GM19463 (cell line): ENCODE measurements at regions not wholly inside any gene's neighbourhood (a gene's known extent, or its start where the extent isn't known, plus 50 kb on each side); places are given as distances from the start of the nearest gene placed in this dataset.

Source experiments
- ATAC-seq: cut with Tn5 transposase; IDR thresholded peaks from one replicate; pipeline ENCODE4 v1.9.1; 2021; ENCODE audit warnings: mild to moderate bottlenecking, moderate library complexity; ENCODE audit not compliant: unreplicated experiment

DNA sequence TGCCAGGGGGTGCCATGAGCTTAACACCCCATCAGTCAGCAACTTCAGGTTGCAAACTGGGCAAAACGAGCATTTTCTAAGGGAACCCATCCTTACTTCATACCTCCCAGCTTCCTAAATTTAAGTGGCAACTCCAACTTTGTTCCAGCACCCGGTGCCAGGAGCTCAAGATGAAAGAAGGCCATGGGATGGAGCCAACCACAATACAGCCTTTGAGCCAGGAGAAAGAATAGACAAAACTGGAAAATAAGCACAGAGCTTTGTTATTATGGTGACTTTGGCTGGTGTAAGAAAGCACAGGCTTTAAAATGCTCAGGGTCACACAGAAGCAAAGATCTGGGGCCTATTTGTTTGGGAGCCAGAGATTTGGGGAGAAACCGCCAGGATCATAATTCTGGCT, 388.7 kb upstream of the MGMT start:
- no peak for ATAC-seq

DNA sequence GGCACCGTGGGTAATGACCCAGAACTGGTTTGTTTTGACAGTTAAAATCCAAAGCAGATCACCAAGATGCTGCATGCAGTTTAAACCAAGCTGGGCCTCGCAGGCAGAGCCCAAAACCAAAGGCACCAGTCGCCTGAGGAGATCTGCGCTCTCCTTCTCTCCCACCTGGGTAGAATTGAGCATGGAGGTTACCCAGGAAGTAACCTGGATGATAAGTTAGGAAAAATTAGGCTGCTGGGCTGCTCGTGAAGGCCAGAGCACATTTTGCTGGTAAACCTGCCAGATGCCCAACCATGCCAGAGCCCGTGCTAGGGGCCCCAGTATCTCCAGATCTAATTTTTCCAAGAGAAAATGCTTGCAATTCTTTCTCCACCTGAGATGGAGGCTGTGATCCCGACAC, 388.3 kb upstream of the MGMT start:
- ATAC-seq = no peak

DNA sequence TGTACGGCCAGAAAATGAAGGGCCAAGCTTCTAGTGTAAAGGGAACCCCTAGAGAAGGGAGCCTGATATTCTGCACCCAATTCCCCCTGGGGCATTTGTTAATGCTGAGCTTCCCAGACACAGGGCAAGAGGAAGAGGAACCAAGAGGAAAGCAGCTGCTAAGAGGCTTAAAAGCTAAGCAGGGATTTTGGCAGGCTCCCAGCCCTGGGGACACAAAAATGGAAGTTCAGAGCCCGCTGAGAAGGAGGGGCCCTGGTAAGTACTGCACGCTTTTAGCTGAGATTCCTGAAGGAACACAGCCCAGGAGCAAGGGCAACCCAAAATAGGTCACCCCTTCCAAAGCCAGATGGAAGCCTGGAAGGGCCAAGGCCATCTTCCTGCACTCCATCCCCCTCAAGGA, 387.3 kb upstream of the MGMT start:
- ATAC-seq = no peak

DNA sequence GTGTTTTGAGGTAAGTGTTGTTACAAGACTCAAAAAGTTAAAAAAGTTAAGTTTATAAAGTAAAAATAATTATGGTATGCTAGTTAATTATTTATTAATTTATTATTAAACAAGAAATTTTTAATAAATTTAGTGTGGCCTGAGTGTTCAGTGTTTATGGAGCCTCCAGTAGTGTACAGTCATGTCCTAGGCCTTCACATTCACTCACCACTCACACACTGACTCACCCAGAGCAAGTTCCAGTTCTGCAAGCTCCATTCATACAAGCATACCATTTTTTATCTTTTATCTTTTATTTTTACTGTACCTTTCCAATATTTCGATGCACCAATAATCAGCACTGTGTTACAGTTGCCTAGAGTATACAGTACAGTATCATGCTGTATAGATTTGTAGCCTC, 381.2 kb upstream of the MGMT start:
- ATAC-seq = no peak

DNA sequence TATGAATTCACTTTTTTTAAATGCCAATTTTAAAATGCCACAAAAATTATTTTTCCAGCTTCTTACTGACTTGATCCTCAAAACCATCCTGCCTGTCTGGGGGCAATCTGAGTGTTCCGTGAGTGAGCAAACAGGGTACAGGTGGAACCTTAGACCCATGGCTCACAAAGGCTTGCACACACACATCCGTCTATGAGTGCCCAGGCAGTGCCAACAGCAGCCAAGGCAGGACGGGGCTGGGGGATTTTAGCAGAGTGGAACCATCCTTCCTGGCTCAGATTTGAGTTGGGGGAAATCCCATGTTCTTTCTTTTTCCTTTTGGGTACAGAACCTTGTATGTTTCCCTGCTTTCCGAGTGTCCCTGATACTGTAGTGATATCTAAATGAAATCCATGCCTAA, 377.7 kb upstream of the MGMT start:
- ATAC-seq = no peak

DNA sequence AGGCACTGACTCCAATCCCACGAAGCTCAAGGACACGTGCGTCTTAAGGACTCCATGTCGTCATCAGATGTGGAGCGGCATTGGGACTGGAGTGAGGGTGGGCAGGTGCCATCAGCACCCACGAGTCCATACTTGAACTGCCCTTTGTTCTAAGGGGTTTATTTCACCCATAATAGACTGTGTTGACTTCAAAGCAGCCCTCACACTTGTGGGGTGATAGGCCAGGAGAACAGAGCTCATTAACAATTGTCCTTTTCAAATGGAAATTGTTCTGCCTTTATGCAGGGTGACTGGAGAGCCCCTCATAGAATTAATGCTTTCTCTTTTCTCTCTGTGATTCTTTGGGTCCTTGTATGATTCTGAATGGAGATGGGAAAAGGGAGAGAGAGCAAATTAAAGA, 376.9 kb upstream of the MGMT start:
- no peak for ATAC-seq

DNA sequence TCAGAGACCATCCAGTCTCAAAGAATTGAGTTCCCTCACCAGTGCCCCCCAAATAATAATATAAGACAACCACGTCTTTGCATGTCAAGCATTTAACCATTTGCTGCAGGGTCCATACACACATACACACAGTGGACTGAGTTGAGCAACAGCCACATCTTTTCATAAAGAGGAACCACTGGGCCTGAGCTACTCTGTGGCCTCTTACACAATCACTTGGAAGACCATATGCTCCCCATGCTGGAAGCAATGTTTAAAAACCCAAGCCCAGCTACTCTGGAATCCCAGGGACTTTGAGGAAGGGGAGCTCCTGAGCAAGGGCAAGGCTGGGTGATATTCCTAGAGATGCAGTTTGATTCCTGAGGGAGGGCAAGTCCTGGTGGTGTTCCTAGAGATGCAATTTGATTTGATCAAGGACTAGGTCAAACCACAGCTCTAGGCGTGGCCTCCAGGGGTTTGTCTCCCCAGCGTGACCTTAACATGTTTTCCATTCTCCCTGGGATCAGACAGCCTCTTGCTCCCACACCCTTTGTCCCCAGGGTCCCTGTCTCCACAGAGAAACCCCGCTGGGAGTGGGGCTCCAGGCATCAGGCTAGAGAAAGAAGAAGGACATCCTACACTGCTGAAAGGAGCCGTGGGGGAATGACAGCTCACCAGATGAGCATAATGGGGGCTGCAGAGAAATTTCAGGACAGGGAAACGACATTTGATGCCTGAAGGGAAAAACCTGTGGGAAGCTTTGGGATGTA, 376.2 kb upstream of the MGMT start:
- no peak for ATAC-seq

DNA sequence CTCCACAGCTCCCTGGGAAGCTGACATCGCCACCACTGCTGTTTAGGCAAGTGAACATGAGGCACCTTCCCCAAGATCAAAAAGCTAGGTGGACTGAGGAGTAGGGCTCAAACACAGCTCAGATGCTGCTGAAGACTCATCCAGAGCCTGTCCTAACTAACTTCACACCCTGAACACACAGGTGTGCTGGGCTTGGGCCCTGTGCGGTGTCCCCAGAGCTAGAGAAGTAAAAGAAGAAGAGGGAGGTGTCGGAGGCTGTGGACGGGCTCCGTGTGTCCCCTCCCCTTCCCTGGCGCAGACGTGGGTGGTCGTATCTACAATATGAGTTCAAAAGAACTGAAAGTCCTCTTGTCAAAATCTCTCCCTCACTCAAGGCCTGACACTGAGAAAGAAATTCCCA, 373.4 kb upstream of the MGMT start:
- ATAC-seq = no peak

DNA sequence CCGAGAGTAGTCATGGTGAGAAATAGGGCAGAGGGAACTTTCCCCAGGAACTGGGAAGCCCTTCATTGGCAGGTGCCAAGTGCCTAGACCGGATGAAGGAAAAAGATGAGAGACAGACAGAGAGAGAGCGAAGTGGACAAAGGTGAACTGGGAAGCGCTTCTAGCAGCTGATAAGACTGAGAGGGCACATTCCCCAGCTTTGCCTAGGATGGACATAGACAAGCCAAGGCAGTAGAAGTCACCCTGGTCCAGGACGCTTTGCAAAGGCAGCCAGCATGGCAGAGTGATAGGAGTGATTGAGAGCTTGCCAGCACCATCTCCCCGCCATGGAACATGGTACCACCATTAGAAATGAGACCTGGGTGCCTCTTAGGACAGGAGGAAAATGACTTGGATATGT, 372.8 kb upstream of the MGMT start:
- no peak for ATAC-seq

DNA sequence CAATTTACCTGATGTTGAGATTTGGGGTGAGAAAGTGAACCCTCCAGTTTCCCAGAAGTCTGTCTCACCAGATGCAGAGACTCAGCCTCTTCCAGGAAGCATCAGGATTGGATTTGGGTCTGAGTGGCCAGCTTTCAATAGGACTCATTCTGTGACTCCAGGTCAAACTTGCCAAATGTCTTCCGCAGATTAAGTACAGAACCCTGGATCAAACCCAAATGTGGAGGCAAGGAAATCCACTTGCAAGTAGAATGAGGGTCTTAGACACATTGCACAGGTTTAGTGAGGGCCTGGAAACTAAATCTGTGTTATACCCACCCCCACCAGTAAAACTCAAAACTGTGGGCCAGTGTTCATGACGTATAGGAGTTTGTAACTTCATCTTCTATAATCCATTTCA, 372.2 kb upstream of the MGMT start:
- ATAC-seq = no peak

DNA sequence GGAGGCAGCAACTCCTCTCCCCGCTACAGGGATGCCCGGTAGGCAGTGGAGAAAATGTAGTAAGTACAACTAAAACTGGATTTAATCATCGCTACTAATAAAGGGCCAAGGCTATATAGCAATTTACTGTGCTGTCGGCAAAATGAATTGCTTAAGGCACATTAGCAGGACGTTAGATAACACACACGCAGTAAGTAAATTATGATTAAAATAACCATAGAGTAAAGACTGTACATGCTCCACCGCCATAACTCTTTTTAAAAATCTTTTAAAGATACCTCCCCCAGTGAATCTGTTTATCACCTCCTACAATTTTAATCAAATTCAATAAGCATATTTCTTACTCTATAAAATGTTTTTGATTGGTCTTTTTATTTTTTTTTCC, 371.4 kb upstream of the MGMT start:
- ATAC-seq = no peak

DNA sequence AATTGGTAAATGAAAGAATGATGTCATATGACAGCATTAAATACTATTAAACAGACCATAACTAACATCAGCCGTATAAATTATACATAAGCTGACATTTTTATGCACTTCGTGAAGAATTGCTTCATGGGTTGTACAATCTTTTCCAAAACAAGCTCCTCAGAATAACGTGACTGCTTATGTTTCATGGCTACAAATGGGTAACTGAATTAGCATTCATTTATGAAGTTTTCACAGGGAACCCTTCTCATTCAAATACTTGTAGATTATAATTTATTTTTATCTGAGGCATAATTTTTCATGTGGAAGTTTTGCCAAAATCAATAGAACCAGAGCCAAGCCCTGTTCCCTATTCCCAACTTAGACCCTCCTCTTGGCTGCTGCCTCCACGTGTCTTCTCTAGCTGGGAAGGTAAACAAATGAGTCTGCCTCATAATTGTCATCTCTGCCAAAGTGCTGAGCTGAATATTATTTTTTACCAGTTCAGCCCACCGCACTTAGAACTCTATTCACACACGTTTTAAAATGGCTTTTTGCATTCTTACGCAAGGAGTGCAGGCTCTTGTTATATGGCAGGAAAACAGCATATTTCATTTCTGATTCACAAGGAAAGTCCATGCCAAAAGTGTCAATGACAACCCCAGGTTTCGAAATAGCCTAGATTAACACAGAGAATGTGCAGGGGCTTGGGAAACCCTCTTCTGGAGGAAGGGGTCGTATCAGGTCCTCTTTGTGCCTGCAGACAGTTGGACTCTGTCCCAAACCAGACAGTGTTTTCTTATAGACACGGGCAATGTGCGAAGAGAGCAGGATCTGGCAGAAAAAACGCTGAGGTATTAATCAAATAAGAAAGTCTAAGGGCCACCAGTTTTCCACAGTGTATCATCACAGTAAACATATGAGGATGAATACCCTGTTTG, 370.7 kb upstream of the MGMT start:
- ATAC-seq = no peak

DNA sequence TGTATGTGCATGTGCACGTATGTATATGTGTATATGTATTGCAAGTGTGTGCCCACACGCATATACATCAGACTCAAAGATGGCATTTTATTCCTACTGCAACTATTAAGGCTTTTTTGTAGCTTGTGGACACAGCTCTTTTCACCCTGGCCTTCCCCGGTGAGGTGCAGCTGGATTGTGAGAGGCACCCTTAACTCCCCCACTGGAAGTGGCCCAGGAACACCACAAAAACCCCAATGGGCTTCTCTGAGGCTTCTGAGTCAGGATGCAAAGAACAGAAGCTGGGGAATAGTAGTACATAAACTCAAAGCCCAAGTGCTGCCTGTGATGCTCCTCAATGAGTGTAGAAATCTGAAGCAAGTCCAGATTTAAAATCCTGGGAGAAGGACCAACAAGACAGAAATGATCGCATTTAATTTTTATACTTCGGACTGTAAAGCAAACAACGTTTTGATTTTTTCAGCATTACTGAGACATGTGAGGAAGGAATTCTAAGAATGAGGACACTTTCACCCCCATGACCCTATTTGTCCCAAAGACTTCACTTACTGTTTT, 369.2 kb upstream of the MGMT start:
- no peak for ATAC-seq

DNA sequence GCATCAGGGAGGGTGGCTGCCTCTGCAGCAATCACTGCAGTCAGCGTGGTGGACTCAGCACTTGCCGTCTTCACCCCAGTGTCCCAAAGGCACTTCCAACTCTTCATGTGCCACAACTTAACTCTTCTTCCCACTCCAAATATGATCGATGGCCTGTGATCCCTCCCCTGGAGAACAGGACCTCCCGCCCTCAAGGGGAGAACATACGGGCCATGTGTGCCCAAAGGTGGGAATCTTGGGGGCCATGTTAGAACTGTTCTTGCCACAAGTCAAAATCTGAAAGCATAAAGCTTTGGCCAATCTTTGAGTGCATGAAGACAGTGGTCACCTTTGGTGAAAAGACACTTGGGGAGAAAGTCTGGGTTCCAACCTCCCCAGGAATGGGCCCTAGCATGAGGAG, 368.5 kb upstream of the MGMT start:
- no peak for ATAC-seq

DNA sequence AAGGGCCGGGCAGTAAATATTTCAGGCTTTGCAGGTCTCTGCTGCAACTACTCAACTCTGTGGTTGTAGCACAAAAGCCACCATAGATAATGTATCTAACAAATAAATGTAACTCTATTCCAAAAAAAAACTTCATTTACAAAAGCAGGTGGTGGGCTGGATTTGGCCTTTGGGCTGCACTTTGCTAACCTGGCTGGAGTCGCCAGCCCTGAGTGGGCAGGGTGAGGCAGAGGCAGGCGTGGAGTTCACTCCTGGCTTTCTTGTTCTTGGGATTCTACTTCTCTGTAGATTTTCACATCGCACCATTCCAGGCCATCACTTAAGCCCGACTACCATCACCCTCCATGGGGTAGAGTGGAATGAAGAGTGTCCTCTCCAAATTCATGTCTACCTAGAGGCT, 367.6 kb upstream of the MGMT start:
- no peak for ATAC-seq

DNA sequence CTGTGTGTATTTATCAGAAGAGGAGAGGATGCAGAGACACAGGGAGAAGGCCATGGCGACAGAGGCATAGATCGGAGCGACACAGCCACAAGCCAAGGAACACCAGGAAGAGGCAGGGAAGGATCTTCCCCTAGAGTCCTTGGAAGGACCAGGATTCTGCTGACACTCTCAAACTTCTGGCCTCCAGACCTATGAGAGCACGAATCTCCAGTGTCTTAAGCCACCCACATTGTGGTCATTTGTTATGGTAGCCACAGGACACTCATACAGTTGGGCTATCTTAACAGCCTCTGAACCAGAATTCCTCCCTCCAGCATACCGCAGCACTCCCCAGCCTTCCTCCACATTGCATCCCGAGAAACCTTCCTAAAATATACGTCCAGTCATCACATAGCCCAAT, 367.0 kb upstream of the MGMT start:
- ATAC-seq = no peak

DNA sequence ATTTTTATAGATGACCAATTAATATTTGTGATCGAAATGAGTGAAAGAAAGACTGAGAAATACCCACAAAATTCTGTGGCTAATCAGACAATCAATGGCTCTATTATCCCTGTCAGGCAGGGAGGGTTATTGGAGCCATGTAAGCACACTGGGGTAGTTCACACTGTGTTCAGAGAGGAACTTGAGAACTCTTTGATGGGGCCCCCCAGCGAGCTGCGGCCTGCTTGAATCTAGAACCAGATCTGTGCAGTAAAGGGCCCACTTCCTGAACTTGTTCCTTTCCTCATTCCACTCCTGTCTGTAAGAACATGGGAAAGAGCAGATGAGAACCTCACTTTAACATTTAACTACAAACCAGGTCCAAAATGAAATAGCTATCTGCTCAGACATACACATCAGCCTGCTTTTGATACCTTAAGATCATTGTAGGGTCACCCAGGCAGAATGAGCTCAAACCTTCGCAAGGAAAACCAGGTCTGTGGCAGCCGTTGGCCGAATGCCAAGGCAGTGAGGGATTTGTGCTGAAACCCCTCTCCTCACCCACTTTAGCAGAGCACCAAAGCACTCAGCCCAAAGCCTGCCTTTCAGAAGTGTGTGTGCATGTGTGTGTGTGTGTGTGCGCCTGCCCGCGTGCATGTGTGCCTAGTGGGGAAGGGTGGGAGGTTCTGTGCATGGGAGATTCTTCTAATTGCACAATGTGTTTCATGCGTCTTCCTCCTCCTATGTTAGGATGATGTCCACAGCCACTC, 365.6 kb upstream of the MGMT start:
- no peak for ATAC-seq

DNA sequence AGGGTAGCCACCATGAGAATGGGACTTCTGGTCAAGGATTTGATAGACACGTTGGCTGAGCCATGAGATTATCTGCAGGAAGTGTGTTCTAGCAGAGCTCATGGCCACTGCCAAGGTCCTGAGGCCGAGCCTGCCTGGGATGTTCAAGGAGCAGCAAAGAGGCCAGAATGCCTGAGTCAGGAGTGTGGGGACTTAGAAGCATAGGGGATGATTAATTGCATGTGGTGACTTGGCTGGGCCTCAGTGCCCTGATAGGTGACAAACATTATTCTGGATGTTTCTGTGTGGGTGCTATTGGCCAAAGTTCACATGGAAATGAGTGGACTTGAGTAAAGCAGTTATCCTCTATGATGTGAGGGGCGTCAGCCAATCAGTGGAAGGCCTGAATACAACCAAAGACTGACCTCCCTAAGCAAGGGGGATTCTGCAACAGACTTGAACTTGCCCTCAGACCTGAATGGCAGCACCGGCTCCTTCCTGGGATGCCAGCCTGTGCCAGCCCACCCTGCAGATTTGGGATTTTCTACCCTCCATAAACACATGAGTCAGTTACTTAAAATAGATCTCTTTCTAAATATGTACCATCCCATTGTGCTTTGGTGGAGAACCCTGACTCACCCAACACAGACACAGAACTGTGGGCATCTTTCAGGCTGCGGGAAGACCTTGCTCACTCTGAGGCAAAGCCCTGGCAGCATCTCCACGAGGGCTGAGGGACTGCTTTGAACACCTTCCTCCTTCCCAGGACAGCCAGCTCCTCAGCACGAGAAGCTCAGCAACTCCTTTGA, 363.9 kb upstream of the MGMT start:
- no peak for ATAC-seq

DNA sequence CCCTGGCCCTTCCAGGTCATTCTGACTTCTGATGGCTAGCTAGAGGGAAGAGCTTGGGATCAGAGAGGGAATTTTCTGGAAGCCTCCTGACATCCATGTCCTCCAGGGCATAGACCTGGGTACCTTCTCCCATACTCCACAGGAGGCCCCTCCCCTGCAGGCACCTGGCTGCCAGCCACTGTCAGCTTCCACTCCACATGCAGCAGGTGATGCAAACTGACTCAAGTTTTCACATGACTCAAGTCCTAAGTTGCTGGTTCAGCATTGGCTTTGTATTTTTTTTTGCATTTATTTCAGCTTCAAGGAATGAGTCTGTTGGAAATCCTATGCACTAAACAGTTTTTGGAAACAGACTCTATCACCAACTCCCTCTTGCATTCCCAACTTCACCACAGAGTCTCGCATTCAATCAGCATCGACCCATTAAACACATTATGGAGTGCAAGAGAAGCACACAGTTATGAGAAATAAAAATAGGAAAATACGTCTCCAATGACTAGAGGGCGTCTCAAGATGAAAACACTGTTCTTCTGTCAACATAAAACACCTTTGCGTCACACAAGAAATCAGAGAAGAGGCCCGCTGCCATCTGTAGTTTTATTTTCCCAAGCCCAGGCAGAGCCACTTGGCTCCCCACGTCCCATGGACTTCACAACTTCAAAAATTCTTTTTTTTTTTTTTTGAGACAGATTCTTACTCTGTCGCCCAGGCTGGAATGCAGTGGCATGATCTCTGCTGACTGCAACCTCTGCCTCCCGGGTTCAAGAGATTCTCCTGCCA, 362.6 kb upstream of the MGMT start:
- no peak for ATAC-seq

DNA sequence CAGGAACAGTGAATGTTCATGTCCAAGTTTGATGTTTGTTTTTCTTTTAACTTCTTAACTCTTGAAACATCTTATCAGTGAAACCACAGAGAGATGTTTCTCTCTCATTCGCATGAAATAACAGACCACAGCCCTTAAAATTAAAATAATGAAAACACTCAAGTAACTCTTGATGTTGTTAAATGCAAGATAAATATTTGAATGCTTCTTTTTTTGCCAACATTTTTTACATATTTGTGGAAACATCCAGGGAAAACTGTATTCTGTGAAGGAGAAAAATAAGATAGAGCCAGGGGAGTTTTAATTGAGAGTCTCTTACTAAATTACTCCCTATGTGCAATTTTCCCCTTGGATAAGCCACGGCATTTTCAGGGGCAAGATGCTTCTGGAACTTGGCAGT, 361.8 kb upstream of the MGMT start:
- no peak for ATAC-seq
